Esophagus mucosa (tissue), 1 donor: ENCODE measurements at regions not wholly inside any gene's neighbourhood (a gene's known extent, or its start where the extent isn't known, plus 50 kb on each side); places are given as distances from the start of the nearest gene placed in this dataset.

Source experiments
- ATAC-seq: fragments of 200-7000 bp; cut with Tn5 transposase; one replicate; pipeline ENCODE4 v1.9.1; 2020
- donor health status: DM: yes; HTN: yes; CAD: no.

DNA sequence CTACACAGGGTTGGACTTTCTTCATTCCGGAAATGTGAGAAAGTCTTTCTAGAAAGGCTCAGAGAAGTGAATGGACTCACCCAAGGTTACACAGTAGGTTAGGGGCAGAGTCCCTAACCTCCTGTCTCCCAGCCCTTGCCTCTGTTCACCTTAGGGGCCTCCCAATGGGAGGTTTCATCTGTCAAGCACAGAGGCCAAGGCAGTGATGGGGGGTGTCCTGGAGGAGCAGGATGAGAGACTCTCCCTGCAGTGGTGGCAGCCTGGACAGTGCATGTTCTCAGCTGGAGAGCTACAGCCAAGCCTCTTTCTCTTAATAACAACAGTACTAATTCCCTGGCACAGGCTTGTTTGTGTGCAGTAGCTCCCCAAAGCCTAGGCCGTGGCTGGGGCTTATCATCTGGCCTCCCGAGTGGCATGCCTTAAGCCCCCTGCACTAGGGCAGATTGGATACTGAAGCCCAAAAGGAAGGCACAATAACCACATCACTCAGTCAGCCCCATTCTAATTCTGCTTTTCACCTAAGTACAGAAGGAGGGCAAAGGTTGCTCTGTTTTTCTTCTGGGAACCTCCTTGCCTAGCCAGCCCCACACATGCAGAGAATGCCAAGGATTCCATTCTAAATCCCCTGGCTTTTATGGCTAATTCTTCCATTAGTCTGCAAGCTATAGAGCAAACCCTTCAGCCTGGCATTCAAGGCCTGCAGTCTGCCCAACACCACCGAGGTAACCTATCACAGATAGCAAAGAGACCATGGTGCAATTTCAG lies 50.2 kb upstream of the XPA start:
- no peak for ATAC-seq

DNA sequence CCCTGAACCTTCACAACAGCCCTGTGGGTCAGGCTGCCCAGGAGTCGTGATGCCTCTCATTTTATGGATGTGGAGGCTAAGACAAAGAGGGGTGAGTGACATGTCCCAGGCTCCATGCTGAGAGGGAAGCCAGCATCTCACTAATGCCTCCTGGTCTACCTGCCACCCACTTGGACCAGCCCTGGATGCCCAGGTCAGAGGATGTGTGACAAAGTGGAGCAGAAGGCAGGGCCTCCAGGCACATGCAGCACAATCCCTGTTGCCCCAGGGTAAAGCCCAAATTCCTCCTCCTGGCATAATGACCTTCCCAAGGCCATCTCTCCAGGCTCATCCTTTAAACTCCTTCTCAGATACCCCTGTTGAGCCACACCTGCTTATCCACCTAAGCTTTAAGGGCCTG lies 51.4 kb upstream of the XPA start:
- no peak for ATAC-seq

- peak; percentile 39 for ATAC-seq
Measured at GRCh38 chr9:97749928-97750327, 52.8 kb upstream of the XPA start.

DNA sequence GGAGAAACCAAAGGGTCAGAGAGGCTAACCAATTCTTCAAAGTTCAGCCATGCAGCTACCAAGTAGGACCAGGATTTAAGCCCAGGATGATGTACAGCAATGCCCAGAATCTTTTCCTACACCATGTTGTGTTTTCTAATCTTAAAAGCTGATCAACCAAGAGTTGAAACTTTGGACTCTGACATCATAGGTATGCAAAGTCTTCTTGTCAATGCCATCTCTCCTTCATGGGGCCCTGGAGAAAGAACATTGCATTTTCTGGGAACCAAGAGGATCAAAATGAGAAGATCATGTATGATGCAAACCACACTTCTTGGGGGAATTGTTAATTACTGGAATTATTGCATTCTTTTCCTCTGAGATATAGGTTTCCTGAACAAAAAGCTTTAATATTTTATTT lies 54.4 kb upstream of the XPA start:
- no peak for ATAC-seq

- ATAC-seq, result peak; percentile 88
Measured at GRCh38 chr9:97752274-97752673, 55.1 kb upstream of the XPA start.

DNA sequence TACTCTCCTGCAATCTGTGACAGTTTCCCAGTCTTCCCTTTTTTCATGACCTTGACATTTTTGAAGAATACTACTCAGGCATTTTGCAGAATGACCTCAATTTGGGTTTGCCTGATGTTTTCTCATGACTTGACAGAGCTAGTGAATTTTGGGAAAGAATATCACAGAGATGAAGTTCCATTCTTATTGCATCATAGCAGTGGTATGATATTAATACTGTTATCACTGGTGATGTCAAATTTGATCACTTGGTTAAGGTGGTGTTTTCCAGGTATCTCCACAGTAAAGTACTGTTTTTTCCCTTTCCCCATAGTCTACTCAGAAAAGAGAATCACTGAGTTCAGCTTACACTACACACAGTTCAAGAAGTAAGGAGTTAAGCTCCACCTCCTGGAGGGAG lies 56.2 kb upstream of the XPA start:
- peak; percentile 27 for ATAC-seq

- ATAC-seq, result no peak
Measured at GRCh38 chr9:97753975-97754374, 56.8 kb upstream of the XPA start.

- ATAC-seq, result no peak
Measured at GRCh38 chr9:97755618-97756267, 58.6 kb upstream of the XPA start.

- ATAC-seq, result no peak
Measured at GRCh38 chr9:97756991-97757390, 59.9 kb upstream of the XPA start.

GRCh38 chr9:97758334-97758916 lies 61.3 kb upstream of the XPA start:
- ATAC-seq, result peak; percentile 71

DNA sequence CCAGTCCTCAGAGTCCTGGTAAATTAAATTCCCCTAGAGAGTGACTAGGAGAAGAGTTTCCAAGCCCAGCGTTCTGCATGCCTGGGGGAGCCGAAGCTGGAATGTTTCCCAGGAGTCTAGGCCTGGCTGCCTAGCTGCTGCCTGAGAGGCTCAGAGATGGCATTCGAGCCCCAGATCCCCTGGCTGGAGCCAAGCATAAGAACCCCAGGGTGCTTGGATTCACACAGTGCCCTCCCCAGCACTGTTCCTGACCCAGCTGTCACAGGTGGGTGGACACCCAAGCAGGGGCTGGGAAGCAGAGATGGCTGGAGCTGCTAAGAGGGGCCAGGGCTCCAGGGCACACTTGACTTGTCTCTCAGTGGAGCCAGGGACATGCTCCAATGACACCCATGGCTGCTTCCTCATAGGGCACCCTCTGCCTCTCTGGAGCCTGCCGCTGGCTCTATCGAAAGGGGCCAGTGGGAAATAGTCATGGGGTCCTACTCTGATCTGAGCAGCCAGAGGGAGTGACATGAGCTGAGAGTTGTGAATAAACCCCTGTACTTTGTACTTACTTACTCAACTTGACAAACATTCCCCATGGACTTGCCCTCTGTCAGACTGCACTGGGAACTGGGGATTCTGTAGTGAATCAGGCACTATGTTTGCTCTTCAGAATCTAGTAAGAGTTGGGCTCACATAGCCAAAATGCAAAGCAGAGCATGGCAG lies 62.6 kb upstream of the XPA start:
- no peak for ATAC-seq

DNA sequence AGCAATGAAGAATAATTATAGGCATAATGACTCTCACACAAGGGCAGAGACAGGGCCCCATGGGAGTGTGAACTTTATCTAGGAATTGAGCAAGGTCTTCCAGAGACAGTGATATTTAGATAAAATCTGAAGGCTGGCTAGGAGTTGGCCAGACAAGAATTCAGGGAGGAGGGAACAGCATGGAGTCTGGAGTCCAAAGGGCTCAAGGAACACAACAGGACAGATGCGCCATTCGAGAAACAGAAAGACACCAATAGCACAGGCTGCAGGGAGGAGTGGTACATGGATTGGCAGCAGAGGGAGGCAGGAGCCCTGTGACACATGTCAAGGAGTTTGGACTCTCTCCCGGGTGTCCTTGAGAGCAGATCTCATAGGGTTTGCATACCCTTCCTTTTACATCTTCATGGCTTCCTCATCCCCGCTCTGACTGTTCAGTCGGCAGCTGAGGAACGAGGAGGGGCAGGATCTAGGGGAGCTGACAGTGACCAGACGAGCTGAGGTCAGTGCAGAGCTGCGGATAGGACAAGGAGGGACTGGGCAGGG lies 64.0 kb upstream of the XPA start:
- no peak for ATAC-seq

DNA sequence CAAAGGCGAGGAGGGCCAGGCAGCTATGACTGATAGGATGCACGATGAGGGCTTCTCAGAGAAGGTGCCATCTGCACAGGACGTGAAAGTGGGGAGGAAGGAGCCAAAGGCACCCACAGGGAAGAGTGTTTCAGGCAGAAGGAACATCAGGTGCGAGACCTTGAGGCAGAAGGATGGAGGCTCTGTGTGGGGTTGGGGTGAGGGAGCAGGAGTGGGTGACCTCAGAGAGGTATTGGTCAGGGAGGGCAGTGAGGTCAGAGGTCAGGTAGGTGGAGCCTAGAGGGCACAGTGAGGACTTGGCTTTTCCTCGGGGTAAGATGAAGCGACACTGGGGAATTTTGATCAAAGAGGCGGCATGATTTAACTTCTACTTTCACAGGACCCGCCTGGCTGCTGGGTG lies 64.7 kb upstream of the XPA start:
- ATAC-seq, result no peak

DNA sequence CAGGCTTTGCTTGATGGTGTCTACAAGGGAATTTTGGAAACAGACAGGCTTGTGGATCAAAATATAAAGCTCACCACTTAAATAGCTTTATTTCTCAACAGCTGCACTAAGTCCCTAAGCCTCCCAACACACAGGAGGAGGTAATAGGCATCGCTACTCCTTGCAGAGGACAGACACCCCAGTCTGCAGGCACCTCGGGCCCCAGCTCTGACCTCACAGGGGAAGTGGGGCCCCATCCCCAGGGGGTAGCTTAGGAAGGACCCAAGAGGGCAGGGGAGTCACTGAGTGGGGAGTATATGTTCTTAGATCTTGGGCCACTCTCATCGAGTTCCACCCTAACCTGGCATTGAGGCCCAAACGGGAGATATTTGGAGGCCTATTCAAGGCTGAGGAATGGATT lies 66.7 kb upstream of the XPA start:
- peak; percentile 22 for ATAC-seq

DNA sequence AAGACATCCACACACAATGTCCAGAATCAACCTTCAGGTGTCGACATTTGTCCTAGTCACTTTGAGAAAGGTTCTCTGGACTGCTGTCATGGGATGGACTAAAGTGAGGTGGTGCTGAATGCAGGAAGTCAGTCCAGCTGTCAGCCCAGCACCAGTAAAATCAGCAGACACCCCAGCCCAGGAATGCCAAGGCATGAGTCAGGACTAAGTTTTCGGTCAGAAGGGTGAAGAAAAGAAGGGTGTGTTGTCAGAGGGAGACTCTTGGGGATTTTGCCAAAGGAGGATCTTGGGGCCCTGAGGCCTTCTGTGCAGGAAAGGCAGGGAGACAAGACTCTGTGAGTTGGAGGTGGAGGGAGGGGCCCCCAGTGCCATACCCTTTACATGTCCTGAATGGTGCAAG lies 69.0 kb upstream of the XPA start:
- peak; percentile 78 for ATAC-seq

- ATAC-seq, result no peak
Measured at GRCh38 chr9:97766610-97767009, 69.5 kb upstream of the XPA start.

- no peak for ATAC-seq
Measured at GRCh38 chr9:97767891-97768290, 70.8 kb upstream of the XPA start.

GRCh38 chr9:97768746-97769145 lies 71.6 kb upstream of the XPA start:
- no peak for ATAC-seq

GRCh38 chr9:97769208-97769607 lies 72.1 kb upstream of the XPA start:
- ATAC-seq, result no peak

- no peak for ATAC-seq
Measured at GRCh38 chr9:97770808-97771372, 73.8 kb upstream of the XPA start.

GRCh38 chr9:97771641-97772040 lies 74.5 kb upstream of the XPA start:
- no peak for ATAC-seq

GRCh38 chr9:97772145-97772544 lies 75.0 kb upstream of the XPA start:
- ATAC-seq, result no peak

- ATAC-seq, result peak; percentile 90
Measured at GRCh38 chr9:97773091-97773490, 76.0 kb upstream of the XPA start.
